ENCODE measurements at regions not wholly inside any gene's neighbourhood (a gene's known extent, or its start where the extent isn't known, plus 50 kb on each side); places are given as distances from the start of the nearest gene placed in this dataset.

GRCh38 chr7:26459540-26460193 is 168.0 kb downstream of the SNX10 start:
- ChIA-PET POLR2A (no interaction called here), CTCF (no interaction called here)
- DNase-seq: no peak
- TF ChIP-seq CTCF (IDR thresholded peaks at IDR 0.05): no peak
- no peak overlapping the region for H3K27ac Mint-ChIP-seq
- H3K9me3 Mint-ChIP-seq: no peaks in the 10 kb centered on the region
- H3K27me3 Mint-ChIP-seq: no peaks in the 10 kb centered on the region
- H3K36me3 Mint-ChIP-seq (ENCODE audit: low read depth): no peaks in the 10 kb centered on the region
- no peak for ATAC-seq (ENCODE audit: low read depth)
- H3K4me3 Mint-ChIP-seq: no peak overlapping the region
- H3K4me1 Mint-ChIP-seq: peaks cover 5% of the 10 kb centered on the region
- intact Hi-C loops (cut with micrococcal nuclease): no loop called here

DNA sequence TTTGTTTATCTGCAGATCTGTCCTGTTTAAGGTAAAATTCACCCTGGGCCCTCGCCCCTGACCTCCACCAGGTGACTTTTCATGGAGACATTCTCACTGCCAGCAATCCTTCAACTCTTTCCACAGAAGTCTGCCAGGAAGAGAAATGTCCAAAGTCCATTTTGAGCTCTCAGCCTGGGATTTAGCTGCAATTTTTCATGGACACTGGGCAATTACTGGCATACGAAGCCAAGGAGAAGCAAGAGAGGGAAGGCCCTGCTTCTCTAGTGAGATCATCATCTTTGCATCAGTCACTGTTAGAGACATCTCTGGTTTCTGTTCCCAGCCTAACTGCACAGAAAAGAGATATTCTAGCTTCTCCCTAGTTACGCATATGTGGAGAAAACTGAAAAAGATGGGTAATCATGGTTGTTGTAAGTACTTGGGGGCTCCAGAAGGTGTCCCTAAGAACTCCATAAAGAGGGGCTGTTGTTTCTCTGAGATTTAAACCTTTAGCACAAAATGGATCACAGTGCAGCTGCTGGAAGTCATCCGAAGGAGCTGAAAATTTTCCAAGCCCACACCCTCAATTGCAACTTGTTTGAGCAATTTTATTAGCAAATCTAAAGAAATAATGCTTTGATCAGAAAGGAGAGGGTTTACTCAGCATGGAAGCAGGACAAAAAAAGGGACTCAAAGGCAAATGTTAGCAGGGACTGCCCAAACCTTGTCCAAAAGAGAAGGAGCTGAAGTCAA is 168.9 kb downstream of the SNX10 start:
- Mint-ChIP-seq H3K36me3 (ENCODE audit: low read depth) (no peaks in the 10 kb centered on the region), H3K4me1 (peaks cover 5% of the 10 kb centered on the region), H3K4me3 (no peak overlapping the region), H3K27me3 (no peaks in the 10 kb centered on the region), H3K9me3 (no peaks in the 10 kb centered on the region), H3K27ac (no peak overlapping the region)
- intact Hi-C loops (cut with micrococcal nuclease): no loop called here
- ATAC-seq (ENCODE audit: low read depth): no peak
- CTCF ChIA-PET: no interaction called here
- POLR2A ChIA-PET: no interaction called here
- no peak for TF ChIP-seq CTCF (IDR thresholded peaks at IDR 0.05)
- DNase-seq: no peak

- H3K9me3 Mint-ChIP-seq: no peaks in the 10 kb centered on the region
- TF ChIP-seq CTCF (IDR thresholded peaks at IDR 0.05): no peak
- H3K4me3 Mint-ChIP-seq: no peak overlapping the region
- no peaks in the 10 kb centered on the region for H3K36me3 Mint-ChIP-seq (ENCODE audit: low read depth)
- ChIA-PET POLR2A (no interaction called here), CTCF (no interaction called here)
- peaks cover 5% of the 10 kb centered on the region for H3K4me1 Mint-ChIP-seq
- DNase-seq (no peak), ATAC-seq (ENCODE audit: low read depth) (no peak)
- no peak overlapping the region for H3K27ac Mint-ChIP-seq
- no peaks in the 10 kb centered on the region for H3K27me3 Mint-ChIP-seq
- intact Hi-C loops (cut with micrococcal nuclease): no loop called here
Measured at GRCh38 chr7:26461518-26461917, 169.9 kb downstream of the SNX10 start.

GRCh38 chr7:26466007-26466406 is 174.3 kb downstream of the SNX10 start:
- H3K27ac Mint-ChIP-seq: no peak overlapping the region
- H3K27me3 Mint-ChIP-seq: no peaks in the 10 kb centered on the region
- DNase-seq (no peak), ATAC-seq (ENCODE audit: low read depth) (no peak)
- H3K9me3 Mint-ChIP-seq: no peaks in the 10 kb centered on the region
- no peak overlapping the region for H3K4me3 Mint-ChIP-seq
- intact Hi-C loops (cut with micrococcal nuclease): no loop called here
- POLR2A ChIA-PET: no interaction called here
- CTCF ChIA-PET: no interaction called here
- no peak for TF ChIP-seq CTCF (IDR thresholded peaks at IDR 0.05)
- H3K36me3 Mint-ChIP-seq (ENCODE audit: low read depth): no peaks in the 10 kb centered on the region
- peaks cover 5% of the 10 kb centered on the region for H3K4me1 Mint-ChIP-seq

- H3K27ac Mint-ChIP-seq: no peak overlapping the region
- H3K4me1 Mint-ChIP-seq: peaks cover 5% of the 10 kb centered on the region
- no peaks in the 10 kb centered on the region for H3K9me3 Mint-ChIP-seq
- no peaks in the 10 kb centered on the region for H3K27me3 Mint-ChIP-seq
- TF ChIP-seq CTCF (IDR thresholded peaks at IDR 0.05): no peak
- ATAC-seq (ENCODE audit: low read depth) (no peak), DNase-seq (no peak)
- no peak overlapping the region for H3K4me3 Mint-ChIP-seq
- H3K36me3 Mint-ChIP-seq (ENCODE audit: low read depth): no peaks in the 10 kb centered on the region
- intact Hi-C loops (cut with micrococcal nuclease): no loop called here
- CTCF ChIA-PET: no interaction called here
- POLR2A ChIA-PET: no interaction called here
Measured at GRCh38 chr7:26467104-26467503, 175.4 kb downstream of the SNX10 start.

Data from activated B cell treated with CpG ODN at 0.5 μM for 24 hours (primary cell).